ENCODE measurements at regions not wholly inside any gene's neighbourhood (a gene's known extent, or its start where the extent isn't known, plus 50 kb on each side); places are given as distances from the start of the nearest gene placed in this dataset.

- TF ChIP-seq CTCF (IDR thresholded peaks at IDR 0.05) (no peak), POLR2AphosphoS5 (IDR thresholded peaks at IDR 0.05) (no peak), EP300 (IDR thresholded peaks at IDR 0.05) (no peak), POLR2A (IDR thresholded peaks at IDR 0.05; ENCODE audit: low read depth) (no peak)
Observed at GRCh38 chr18:42336139-42336538, 381.1 kb downstream of the PIK3C3 start.
